ENCODE measurements at regions not wholly inside any gene's neighbourhood (a gene's known extent, or its start where the extent isn't known, plus 50 kb on each side); places are given as distances from the start of the nearest gene placed in this dataset.

DNA sequence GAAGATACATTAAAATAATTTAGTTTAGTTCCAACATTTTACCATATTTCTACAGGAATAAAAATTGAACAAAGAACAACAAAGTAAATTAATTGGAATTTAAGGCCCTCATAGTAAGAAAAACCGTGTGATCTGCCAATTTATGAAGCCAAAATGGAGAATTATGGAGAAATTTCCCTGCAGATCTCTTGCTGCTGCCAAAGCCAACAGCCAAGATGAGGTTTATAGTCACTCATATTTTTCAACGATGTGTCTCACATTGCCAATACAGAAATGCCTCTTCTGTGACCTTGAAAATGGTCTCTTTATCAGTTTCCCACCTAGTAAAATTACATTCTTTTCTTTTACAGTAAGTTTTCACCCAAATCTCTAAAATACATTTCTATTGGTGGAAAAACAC lies 317.2 kb upstream of the FIGN start:
- no peak overlapping the region for H3K27ac ChIP-seq
- ChIA-PET CTCF (no interaction called here), POLR2A (ENCODE audit: low non-redundant PET) (no interaction called here)
- no peak for TF ChIP-seq CTCF (conservative IDR thresholded peaks at IDR 0.05; ENCODE audit: low read depth)
- DNase-seq (ENCODE audit: low spot score) = no peak

DNA sequence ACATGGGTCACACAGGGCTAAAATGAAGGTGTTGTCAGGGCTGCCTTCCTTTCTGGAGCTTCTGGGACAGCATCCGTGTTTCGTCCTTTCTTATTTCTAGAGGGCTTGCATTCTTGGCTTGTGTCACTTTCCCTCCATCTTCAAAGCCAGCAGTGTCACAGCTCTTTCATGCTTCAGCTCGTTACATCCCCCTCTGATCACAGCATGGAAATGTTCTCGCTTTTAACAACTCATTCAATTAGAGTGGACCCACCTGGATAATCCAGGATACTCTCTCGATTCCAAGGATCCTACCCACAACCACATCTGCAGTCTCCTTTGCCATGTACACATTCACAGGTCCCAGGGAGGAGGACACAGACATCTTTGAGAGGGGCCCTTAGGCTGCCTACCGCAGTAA lies 316.2 kb upstream of the FIGN start:
- no peak for DNase-seq (ENCODE audit: low spot score)
- CTCF ChIA-PET = interaction anchor here (0.7 kb wide), 1 partner anchor 489 kb away, joined by 3 read pairs; no protein-coding TSS in a partner anchor
- POLR2A ChIA-PET (ENCODE audit: low non-redundant PET) = no interaction called here
- TF ChIP-seq CTCF (conservative IDR thresholded peaks at IDR 0.05; ENCODE audit: low read depth) = no peak
- H3K27ac ChIP-seq = no peak overlapping the region

DNA sequence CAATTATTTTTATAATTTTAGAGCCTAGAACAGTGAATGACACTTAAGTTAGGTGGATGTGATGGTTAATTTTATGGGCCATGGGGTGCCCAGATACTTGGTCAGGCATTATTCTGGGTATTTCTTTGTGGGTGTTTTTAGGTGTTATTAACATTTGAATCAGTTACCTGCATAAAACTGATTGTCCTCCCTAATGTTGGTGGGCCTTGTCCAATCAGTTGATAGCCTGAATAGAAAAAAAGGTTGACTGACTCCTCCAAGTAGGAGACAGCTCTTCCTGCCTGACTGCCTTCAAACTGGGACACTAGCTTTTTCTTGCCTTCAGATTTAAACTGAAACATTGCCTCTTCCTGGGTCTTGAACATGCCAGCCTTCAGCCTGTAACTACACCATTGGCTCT lies 312.9 kb upstream of the FIGN start:
- CTCF ChIA-PET = no interaction called here
- TF ChIP-seq CTCF (conservative IDR thresholded peaks at IDR 0.05; ENCODE audit: low read depth) = no peak
- DNase-seq (ENCODE audit: low spot score) = no peak
- H3K27ac ChIP-seq = no peak overlapping the region
- POLR2A ChIA-PET (ENCODE audit: low non-redundant PET) = no interaction called here

DNA sequence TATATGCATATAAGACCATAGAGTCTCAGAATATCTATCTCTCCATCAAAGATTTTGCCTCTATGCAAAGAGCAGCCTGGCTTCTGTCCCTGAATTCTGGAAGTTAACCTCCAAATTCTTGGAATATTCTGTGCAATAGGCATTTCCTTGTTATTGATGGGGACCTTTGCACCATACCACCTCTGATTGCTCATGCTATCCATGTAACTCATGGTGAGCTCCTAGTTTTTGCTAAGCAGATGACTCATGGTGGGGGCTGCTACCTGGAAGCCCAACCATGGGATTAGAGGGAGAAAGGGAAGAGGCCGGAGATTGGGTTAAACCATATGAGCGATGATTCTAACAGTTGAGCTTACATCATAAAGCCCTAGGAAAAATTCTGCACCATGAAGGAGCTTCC lies 310.2 kb upstream of the FIGN start:
- no peak for DNase-seq (ENCODE audit: low spot score)
- TF ChIP-seq CTCF (conservative IDR thresholded peaks at IDR 0.05; ENCODE audit: low read depth) = no peak
- POLR2A ChIA-PET (ENCODE audit: low non-redundant PET) = no interaction called here

GRCh38 chr2:164044622-164045021 lies 308.8 kb upstream of the FIGN start:
- no peak overlapping the region for H3K27ac ChIP-seq
- ChIA-PET POLR2A (ENCODE audit: low non-redundant PET) (no interaction called here), CTCF (interaction anchor here (0.7 kb wide), 1 partner anchor 301 kb away, joined by 3 read pairs; no protein-coding TSS in a partner anchor)
- TF ChIP-seq CTCF (conservative IDR thresholded peaks at IDR 0.05; ENCODE audit: low read depth) = no peak
- DNase-seq (ENCODE audit: low spot score) = no peak

More for the DNA sequence above, 310.2 kb upstream of the FIGN start:
- CTCF ChIA-PET = interaction anchor here (0.7 kb wide), 1 partner anchor 28 kb away, joined by 5 read pairs; no protein-coding TSS in a partner anchor
- H3K27ac ChIP-seq = no peak overlapping the region

GRCh38 chr2:164039270-164039669 lies 303.5 kb upstream of the FIGN start:
- no peak overlapping the region for H3K27ac ChIP-seq
- no peak for TF ChIP-seq CTCF (conservative IDR thresholded peaks at IDR 0.05; ENCODE audit: low read depth)
- CTCF ChIA-PET = no interaction called here

GRCh38 chr2:164032995-164033394 lies 297.2 kb upstream of the FIGN start:
- H3K27ac ChIP-seq = no peak overlapping the region
- DNase-seq (ENCODE audit: low spot score) = no peak
- ChIA-PET POLR2A (ENCODE audit: low non-redundant PET) (no interaction called here), CTCF (interaction anchor here (0.7 kb wide), 2 partner anchors 15 to 1440 kb away, joined by 4 to 6 read pairs; no protein-coding TSS in a partner anchor)
- TF ChIP-seq CTCF (conservative IDR thresholded peaks at IDR 0.05; ENCODE audit: low read depth) = no peak

More at GRCh38 chr2:164039270-164039669, 303.5 kb upstream of the FIGN start:
- POLR2A ChIA-PET (ENCODE audit: low non-redundant PET) = no interaction called here
- no peak for DNase-seq (ENCODE audit: low spot score)

All from RWPE1 (cell line).